ENCODE measurements at regions not wholly inside any gene's neighbourhood (a gene's known extent, or its start where the extent isn't known, plus 50 kb on each side); places are given as distances from the start of the nearest gene placed in this dataset.

GRCh38 chr16:65655802-65656201, 533.9 kb upstream of the CDH11 start:
- no peaks in the 10 kb centered on the region for H3K9me3 ChIP-seq (ENCODE audit: control insufficient read depth, insufficient read depth, low read depth, low read length)
- H3K4me2 ChIP-seq (ENCODE audit: extremely low read depth, insufficient read depth, low read length) = no peak overlapping the region
- no peaks in the 10 kb centered on the region for H3K27me3 ChIP-seq (ENCODE audit: control insufficient read depth, insufficient read depth, low read length)
- no peak overlapping the region for H3K9ac ChIP-seq (ENCODE audit: insufficient read depth, low read length)
- no peaks in the 10 kb centered on the region for H3K4me1 ChIP-seq (ENCODE audit: control insufficient read depth, extremely low read depth, insufficient read depth, low read length)
- no peak overlapping the region for H3K4me3 ChIP-seq (replicated peaks in 1 of 4; ENCODE audit: control extremely low read depth in 1 of 4, insufficient read depth in 1 of 4, low read depth in 3 of 4, low read length in 4 of 4)
- H3K36me3 ChIP-seq (ENCODE audit: control insufficient read depth, insufficient read depth, low read length) = no peaks in the 10 kb centered on the region
- H4K20me1 ChIP-seq (ENCODE audit: control insufficient read depth, extremely low read depth, insufficient read depth, low read length) = no peaks in the 10 kb centered on the region
- H3K79me2 ChIP-seq (ENCODE audit: control insufficient read depth, insufficient read depth, low read length) = no peaks in the 10 kb centered on the region
- TF ChIP-seq CTCF (conservative IDR thresholded peaks at IDR 0.05 in 1 of 2, IDR thresholded peaks at IDR 0.05 in 1 of 2; ENCODE audit: low read depth in 1 of 2, low read length in 2 of 2) (no peak), EZH2 (IDR thresholded peaks at IDR 0.05; ENCODE audit: low read length, missing control alignments) (no peak)
- no peak overlapping the region for H3K27ac ChIP-seq (ENCODE audit: insufficient read depth, low read length)
- no peak overlapping the region for H2AFZ ChIP-seq (ENCODE audit: low read length)
- DNase-seq (ENCODE audit: low read depth in 2 of 2) = no peak

- no peaks in the 10 kb centered on the region for H3K9me3 ChIP-seq (ENCODE audit: control insufficient read depth, insufficient read depth, low read depth, low read length)
- no peak overlapping the region for H3K4me2 ChIP-seq (ENCODE audit: extremely low read depth, insufficient read depth, low read length)
- H3K36me3 ChIP-seq (ENCODE audit: control insufficient read depth, insufficient read depth, low read length) = no peaks in the 10 kb centered on the region
- H3K4me3 ChIP-seq (replicated peaks in 1 of 4; ENCODE audit: control extremely low read depth in 1 of 4, insufficient read depth in 1 of 4, low read depth in 3 of 4, low read length in 4 of 4) = no peak overlapping the region
- no peaks in the 10 kb centered on the region for H3K79me2 ChIP-seq (ENCODE audit: control insufficient read depth, insufficient read depth, low read length)
- H3K27ac ChIP-seq (ENCODE audit: insufficient read depth, low read length) = no peak overlapping the region
- no peak for DNase-seq (ENCODE audit: low read depth in 2 of 2)
- H2AFZ ChIP-seq (ENCODE audit: low read length) = no peak overlapping the region
- H3K27me3 ChIP-seq (ENCODE audit: control insufficient read depth, insufficient read depth, low read length) = no peaks in the 10 kb centered on the region
- no peak overlapping the region for H3K9ac ChIP-seq (ENCODE audit: insufficient read depth, low read length)
- no peaks in the 10 kb centered on the region for H3K4me1 ChIP-seq (ENCODE audit: control insufficient read depth, extremely low read depth, insufficient read depth, low read length)
- H4K20me1 ChIP-seq (ENCODE audit: control insufficient read depth, extremely low read depth, insufficient read depth, low read length) = no peaks in the 10 kb centered on the region
- TF ChIP-seq CTCF (conservative IDR thresholded peaks at IDR 0.05 in 1 of 2, IDR thresholded peaks at IDR 0.05 in 1 of 2; ENCODE audit: low read depth in 1 of 2, low read length in 2 of 2) = no peak
- no peak for TF ChIP-seq EZH2 (IDR thresholded peaks at IDR 0.05; ENCODE audit: low read length, missing control alignments)
These were observed 526.2 kb upstream of the CDH11 start for GRCh38 chr16:65648101-65648500.

GRCh38 chr16:65644821-65645220, 523.0 kb upstream of the CDH11 start:
- TF ChIP-seq CTCF (conservative IDR thresholded peaks at IDR 0.05 in 1 of 2, IDR thresholded peaks at IDR 0.05 in 1 of 2; ENCODE audit: low read depth in 1 of 2, low read length in 2 of 2) = no peak
- TF ChIP-seq EZH2 (IDR thresholded peaks at IDR 0.05; ENCODE audit: low read length, missing control alignments) = no peak
- DNase-seq (ENCODE audit: low read depth in 2 of 2) = no peak
- Histone ChIP-seq H3K79me2 (ENCODE audit: control insufficient read depth, insufficient read depth, low read length) (no peaks in the 10 kb centered on the region), H2AFZ (ENCODE audit: low read length) (no peak overlapping the region), H3K4me1 (ENCODE audit: control insufficient read depth, extremely low read depth, insufficient read depth, low read length) (no peaks in the 10 kb centered on the region), H3K27me3 (ENCODE audit: control insufficient read depth, insufficient read depth, low read length) (no peaks in the 10 kb centered on the region), H3K36me3 (ENCODE audit: control insufficient read depth, insufficient read depth, low read length) (no peaks in the 10 kb centered on the region), H3K9ac (ENCODE audit: insufficient read depth, low read length) (no peak overlapping the region), H3K9me3 (ENCODE audit: control insufficient read depth, insufficient read depth, low read depth, low read length) (no peaks in the 10 kb centered on the region), H3K4me2 (ENCODE audit: extremely low read depth, insufficient read depth, low read length) (no peak overlapping the region), H4K20me1 (ENCODE audit: control insufficient read depth, extremely low read depth, insufficient read depth, low read length) (no peaks in the 10 kb centered on the region), H3K4me3 (replicated peaks in 1 of 4; ENCODE audit: control extremely low read depth in 1 of 4, insufficient read depth in 1 of 4, low read depth in 3 of 4, low read length in 4 of 4) (no peak overlapping the region), H3K27ac (ENCODE audit: insufficient read depth, low read length) (no peak overlapping the region)
